K562 (cell line): ENCODE measurements at regions not wholly inside any gene's neighbourhood (a gene's known extent, or its start where the extent isn't known, plus 50 kb on each side); places are given as distances from the start of the nearest gene placed in this dataset.

ENCODE experiments used
- ATAC-seq: fragments of 200-7000 bp; cut with Tn5 transposase; 3 replicates; pipeline ENCODE4 v1.9.1; 2020; ENCODE audit warnings: moderate library complexity
- BruUV-seq: library from RNA; stranded (reverse); fragments of 400-500 nt; replicated peaks from 2 replicates; lab custom pipeline; 2021; lab: Mats Ljungman, UMichigan
- CTCF ChIA-PET: fragments of 300-600 bp; formaldehyde crosslinking; extraction: SDS; loops from one replicate; lab custom pipeline; 2021; ENCODE audit warnings: low intra/inter-chr PET ratio; lab: Yijun Ruan, JAX
- POLR2A ChIA-PET: fragments of 300-600, 350-650 bp; sonication (Branson Sonifier 250); formaldehyde crosslinking; extraction: SDS; loops from one replicate; lab custom pipeline; 2021; ENCODE audit warnings: antibody characterized with exemption, inconsistent platforms; lab: Yijun Ruan, JAX
- DNase-seq, 4 experiments: peaks; one replicate each; pipeline versions ENCODE4 v3.0.0 to v3.0.0-alpha.2; 2011 to 2018; ENCODE audit warnings: low spot score in 3 of 4, mixed read lengths in 3 of 4; ENCODE audit errors: extremely low read depth in 1 of 4
- FAIRE-seq: peaks from 2 replicates; lab custom pipeline; 2011; peaks lifted over from hg19 to GRCh38; lab: Jason Lieb, UNC
- H2AFZ ChIP-seq: 2 replicates; pipeline ENCODE4 v1.6.0; 2011; ENCODE audit warnings: low read depth, low read length, control low read depth, inconsistent platforms
- H3K27ac ChIP-seq: fragments of 200-600 bp; 3 replicates; pipeline ENCODE4 v1.8.0; 2011; ENCODE audit warnings: low read depth, mild to moderate bottlenecking, control low read depth, inconsistent platforms, low read length, moderate library complexity, mixed read lengths; ENCODE audit errors: extremely low read depth
- H3K27me3 ChIP-seq, 2 experiments: fragments of 300-600 bp in 1 of 2; 2 replicates in 1 of 2; 3 replicates in 1 of 2; pipeline versions ENCODE4 v1.6.0 to v1.8.0; 2011; ENCODE audit warnings: inconsistent platforms in 2 of 2, low read length in 2 of 2, mild to moderate bottlenecking in 1 of 2, mixed read lengths in 1 of 2, moderate library complexity in 1 of 2; ENCODE audit not compliant: control insufficient read depth in 2 of 2, insufficient read depth in 2 of 2
- H3K36me3 ChIP-seq: fragments of 300-600 bp; 3 replicates; pipeline ENCODE4 v1.8.0; 2011; ENCODE audit warnings: mild to moderate bottlenecking, low read length, inconsistent platforms; ENCODE audit not compliant: control insufficient read depth, insufficient read depth
- H3K4me1 ChIP-seq, 2 experiments: fragments of 200-600 bp in 1 of 2; replicated peaks in 1 of 2; 2 replicates in 1 of 2; 3 replicates in 1 of 2; pipeline versions ENCODE4 v1.5.1 to v1.8.0; 2011; ENCODE audit warnings: inconsistent platforms in 2 of 2, low read length in 2 of 2, mild to moderate bottlenecking in 1 of 2, mixed read lengths in 1 of 2, moderate library complexity in 1 of 2; ENCODE audit not compliant: control insufficient read depth in 2 of 2, insufficient read depth in 2 of 2
- H3K4me2 ChIP-seq: 2 replicates; pipeline ENCODE4 v1.6.1; 2011; ENCODE audit warnings: low read length, control low read depth, inconsistent platforms, mixed read lengths; ENCODE audit not compliant: insufficient read depth
- H3K4me3 ChIP-seq: fragments of 200-600 bp; sonication (generic), shearing (Covaris generic); 2 replicates; pipeline ENCODE4 v1.5.1; 2016; ENCODE audit warnings: control low read depth, inconsistent platforms
- H3K79me2 ChIP-seq: fragments of 200-600 bp; 3 replicates; pipeline ENCODE4 v1.8.0; 2011; ENCODE audit warnings: low read length, inconsistent platforms; ENCODE audit not compliant: control insufficient read depth, insufficient read depth
- H3K9ac ChIP-seq, 2 experiments: 2 replicates each; pipeline versions ENCODE4 v1.6.0 to v1.6.1; 2011; ENCODE audit warnings: low read depth in 2 of 2, low read length in 2 of 2, control low read depth in 1 of 2, inconsistent platforms in 1 of 2, mild to moderate bottlenecking in 1 of 2, mixed read lengths in 1 of 2; ENCODE audit not compliant: insufficient read depth in 1 of 2
- H3K9me1 ChIP-seq: one replicate; pipeline ENCODE4 v1.6.0; 2011; ENCODE audit warnings: inconsistent platforms, mild to moderate bottlenecking, low read length, moderate library complexity; ENCODE audit not compliant: control insufficient read depth, insufficient read depth
- H3K9me3 ChIP-seq: replicated peaks from 2 replicates; pipeline ENCODE4 v1.5.1; 2011; ENCODE audit warnings: low read depth, low read length, inconsistent platforms; ENCODE audit not compliant: control insufficient read depth, insufficient read depth
- H4K20me1 ChIP-seq: replicated peaks from 2 replicates; pipeline ENCODE4 v1.6.1; 2011; ENCODE audit warnings: low read length, inconsistent platforms, mixed read lengths; ENCODE audit not compliant: control insufficient read depth, insufficient read depth
- CHD2 ChIP-seq: IDR thresholded peaks from 2 replicates; pipeline ENCODE4 v1.6.1; 2011; ENCODE audit warnings: low read depth, low read length
- E2F5 ChIP-seq: sonication (generic); formaldehyde crosslinking; IDR thresholded peaks from 2 replicates; pipeline ENCODE4 v1.8.0; 2022; ENCODE audit warnings: mild to moderate bottlenecking, missing genetic modification reagents
- GABPB2 ChIP-seq: fragments of 250-450 bp; sonication (Bioruptor Pico); conservative IDR thresholded peaks from 2 replicates; pipeline ENCODE4 v1.5.1; 2021; ENCODE audit warnings: mild to moderate bottlenecking
- HSF4 ChIP-seq: fragments of 250-450 bp; sonication (Bioruptor Pico); IDR thresholded peaks from 2 replicates; pipeline ENCODE4 v2.1.2; 2022; ENCODE audit warnings: mild to moderate bottlenecking, moderate library complexity, borderline replicate concordance
- IFI16 ChIP-seq: fragments of 250-450 bp; sonication (Bioruptor Pico); IDR thresholded peaks from 2 replicates; pipeline ENCODE4 v2.1.2; 2022; ENCODE audit warnings: mild to moderate bottlenecking, inconsistent platforms
- NFXL1 ChIP-seq: fragments of 450-650 bp; formaldehyde crosslinking; IDR thresholded peaks from 2 replicates; pipeline ENCODE4 v1.4.0; 2021; ENCODE audit warnings: mild to moderate bottlenecking
- POLR2A ChIP-seq: fragments of 450-650 bp; conservative IDR thresholded peaks from 2 replicates; pipeline ENCODE4 v1.6.1; 2016
- ZBTB17 ChIP-seq: fragments of 450-650 bp; formaldehyde crosslinking; IDR thresholded peaks from 2 replicates; pipeline ENCODE4 v1.4.0; 2020; ENCODE audit warnings: mild to moderate bottlenecking
- ZEB2 ChIP-seq: fragments of 450-650 bp; IDR thresholded peaks from 2 replicates; pipeline ENCODE4 v1.6.1; 2016
- ZNF347 ChIP-seq: fragments of 450-650 bp; formaldehyde crosslinking; IDR thresholded peaks from 2 replicates; pipeline ENCODE4 v1.4.0; 2020; ENCODE audit warnings: low read depth, mild to moderate bottlenecking, moderate library complexity
- WGBS: fragments of 100-300 bp; shearing (Covaris generic); methylation state at CpG from one replicate; pipeline ENCODE4 v1.1.6; 2016; ENCODE audit warnings: low coverage, mixed read lengths; ENCODE audit not compliant: insufficient coverage; ENCODE audit errors: missing lambda C conversion rate; 5-methylcytosine and 5-hydroxymethylcytosine counted together
- in situ Hi-C: fragments of 300-500 bp; cut with MboI; formaldehyde crosslinking; loops from 4 replicates; pipeline ENCODE4 v1.15.0; 2018; ENCODE audit warnings: inconsistent platforms, mixed read lengths
- intact Hi-C: fragments of 100-400 bp; cut with micrococcal nuclease; formaldehyde crosslinking; loops from 2 replicates; pipeline ENCODE4 v1.14.2; 2022

DNA sequence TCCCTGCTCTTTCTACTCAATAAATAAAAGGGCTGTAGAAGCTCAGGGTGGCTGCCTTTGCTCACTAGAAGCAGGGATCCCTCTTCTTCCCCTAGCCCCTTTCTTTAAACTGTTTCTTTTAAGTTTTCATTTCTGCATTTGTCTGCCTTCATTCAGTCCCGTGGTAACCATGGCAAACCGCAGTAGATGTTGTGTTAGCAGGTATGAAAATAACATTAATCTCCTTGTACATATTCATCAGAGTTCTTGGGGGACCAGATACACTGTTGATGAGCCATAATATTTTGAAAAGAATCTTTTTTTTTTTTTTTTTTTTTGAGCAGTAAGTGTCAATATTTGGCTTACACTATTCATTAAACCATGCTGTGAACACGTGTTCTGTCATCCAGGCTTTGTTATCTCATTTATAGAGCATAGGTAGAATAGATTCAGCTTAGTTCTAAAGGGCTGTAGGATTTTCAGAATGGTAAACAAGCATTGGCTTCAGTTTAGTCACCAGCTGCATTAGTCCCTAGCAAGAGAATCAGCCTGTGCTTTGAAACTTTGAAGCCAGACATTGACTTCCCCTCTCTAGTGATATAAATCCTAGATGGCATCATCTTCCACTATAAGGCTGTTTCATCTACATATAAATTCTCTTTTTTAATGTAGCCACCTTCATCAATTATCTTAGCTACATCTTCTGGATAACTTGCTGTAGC, 59.4 kb upstream of the SPRY2 start:
- Histone ChIP-seq H3K9me3 (no peaks in the 10 kb centered on the region), H3K9ac (no peak overlapping the region), H3K27ac (no peak overlapping the region), H3K4me2 (no peak overlapping the region), H2AFZ (no peak overlapping the region), H3K4me3 (no peak overlapping the region), H3K27me3 (no peaks in the 10 kb centered on the region), H3K9me1 (no peaks in the 10 kb centered on the region), H3K79me2 (no peaks in the 10 kb centered on the region), H4K20me1 (no peaks in the 10 kb centered on the region), H3K4me1 (no peaks in the 10 kb centered on the region), H3K36me3 (no peaks in the 10 kb centered on the region)
- DNase-seq (no peak), FAIRE-seq (no peak), ATAC-seq (no peak)
- ChIA-PET CTCF (interaction anchor here (0.6 kb wide), 1 partner anchor 36 kb away, joined by 3 read pairs; no protein-coding TSS in a partner anchor), POLR2A (no interaction called here)
- 0% methylated on average over 3 of the region's 3 CpGs for WGBS
- BruUV-seq: no TSS peak
- TF ChIP-seq E2F5 (no peak), IFI16 (CRISPR knock-in tag) (no peak), ZBTB17 (CRISPR knock-in tag) (no peak), CHD2 (no peak), ZNF347 (CRISPR knock-in tag) (no peak), ZEB2 (no peak), GABPB2 (CRISPR knock-in tag) (no peak), HSF4 (CRISPR knock-in tag) (no peak), POLR2A (no peak), NFXL1 (no peak)
- intact Hi-C loops (no loop called here), in situ Hi-C loops (no loop called here)
